HG02970 (cell line): ENCODE measurements at regions not wholly inside any gene's neighbourhood (a gene's known extent, or its start where the extent isn't known, plus 50 kb on each side); places are given as distances from the start of the nearest gene placed in this dataset.

Experiments
- ATAC-seq: cut with Tn5 transposase; IDR thresholded peaks from one replicate; pipeline ENCODE4 v1.9.1; 2021; ENCODE audit warnings: mild to moderate bottlenecking, moderate library complexity, moderate number of reproducible peaks; ENCODE audit not compliant: unreplicated experiment, low FRiP score

DNA sequence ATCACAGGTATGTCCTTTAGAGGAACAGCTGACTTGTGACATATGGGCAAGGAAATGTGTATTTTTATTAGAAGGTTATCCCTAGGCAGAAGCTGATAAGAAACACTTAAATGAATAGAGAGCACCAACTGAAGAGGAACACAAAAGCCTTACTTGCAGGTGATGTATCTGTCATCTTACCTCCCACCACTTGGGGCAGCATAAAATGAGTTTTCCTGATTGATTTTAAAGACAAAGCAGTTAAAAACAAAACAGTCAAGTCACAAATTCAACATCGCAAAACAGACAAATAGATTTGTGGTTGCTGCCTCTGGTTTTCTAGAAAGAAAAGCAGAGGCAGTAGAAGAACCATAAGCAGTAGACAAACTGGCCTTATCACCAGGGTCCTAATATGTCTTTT, 302.4 kb upstream of the ZNF462 start:
- ATAC-seq = no peak

DNA sequence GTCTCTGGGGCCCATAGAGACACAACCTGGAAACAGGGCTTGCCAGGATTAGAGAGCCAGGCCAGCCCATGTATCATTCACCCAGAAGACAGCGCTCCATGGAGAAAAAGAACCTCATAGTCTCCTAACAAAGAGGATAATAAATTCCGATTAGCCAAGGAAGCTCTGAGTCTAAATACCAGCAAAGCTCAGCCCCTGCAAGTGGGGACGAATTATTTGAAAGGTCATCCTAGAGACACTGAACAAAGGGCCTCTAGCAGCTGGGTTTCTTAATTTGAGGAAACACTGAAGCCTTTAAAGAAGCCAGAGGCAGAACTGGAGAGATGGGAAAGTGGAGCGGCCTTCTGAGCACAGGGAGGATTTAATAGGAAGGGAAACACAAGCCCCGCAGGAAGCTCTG, 287.1 kb upstream of the ZNF462 start:
- ATAC-seq = no peak

DNA sequence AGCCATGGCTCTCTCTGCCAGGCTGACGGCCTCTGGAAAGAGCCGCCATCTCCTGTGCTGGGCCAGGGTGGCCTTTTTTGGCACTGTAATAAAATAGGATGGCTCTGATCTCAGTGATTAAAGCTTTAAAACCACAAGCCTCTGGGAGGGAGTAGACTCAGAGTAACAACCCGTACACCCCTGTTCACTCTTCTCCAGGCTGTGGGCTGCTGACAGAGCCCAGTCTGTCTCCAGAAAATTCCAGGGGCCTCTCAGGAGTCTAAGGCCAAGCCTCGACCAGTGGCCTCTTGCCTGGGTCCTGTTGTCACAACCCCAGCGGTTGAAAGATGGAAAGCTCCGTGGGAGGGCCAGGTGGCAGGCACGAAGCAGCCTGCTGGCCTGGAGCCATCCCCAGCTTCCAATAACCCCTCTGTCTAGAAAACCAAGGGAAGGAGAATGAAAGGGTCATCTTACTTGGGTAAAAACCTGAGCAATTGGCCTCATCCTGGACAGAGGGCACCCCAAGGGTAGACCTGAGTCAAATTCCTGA, 286.7 kb upstream of the ZNF462 start:
- no peak for ATAC-seq

DNA sequence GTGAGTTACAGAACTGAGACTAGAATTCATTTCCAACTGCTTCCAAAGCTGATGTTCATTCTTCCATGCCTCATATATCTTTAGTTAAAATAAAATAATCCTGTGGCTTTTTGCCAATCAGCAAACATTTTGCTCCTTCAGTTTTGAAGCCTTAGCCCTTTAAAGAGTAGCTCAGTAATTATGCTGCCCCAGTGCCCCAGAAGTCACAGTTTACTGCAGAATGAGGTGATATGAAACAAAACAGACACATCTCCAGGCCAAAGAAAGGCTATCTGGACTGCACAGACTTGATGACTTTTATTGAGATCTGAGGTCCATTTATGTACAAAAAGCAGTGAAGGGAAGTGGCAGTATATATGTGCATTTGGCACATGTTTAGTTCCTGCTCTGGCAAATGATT, 285.8 kb upstream of the ZNF462 start:
- ATAC-seq = no peak

DNA sequence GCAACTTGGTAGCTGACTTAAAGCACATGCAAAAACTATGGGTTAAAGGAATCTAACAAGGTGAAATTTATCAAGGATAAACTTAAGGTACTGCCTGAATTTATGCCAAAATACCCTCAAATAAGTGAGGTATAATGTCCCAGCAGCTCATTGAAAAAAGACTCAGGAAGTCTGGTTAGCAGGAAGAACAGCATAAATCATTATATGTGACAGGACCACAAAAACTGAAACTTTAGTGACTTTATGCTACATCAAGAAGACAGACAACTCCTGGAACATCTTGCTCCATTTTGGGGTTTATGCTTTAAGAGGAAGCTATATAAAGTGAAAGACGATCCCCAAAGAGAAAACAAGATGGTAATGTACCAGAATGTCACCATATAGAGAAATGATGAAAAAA, 282.4 kb upstream of the ZNF462 start:
- ATAC-seq = no peak

DNA sequence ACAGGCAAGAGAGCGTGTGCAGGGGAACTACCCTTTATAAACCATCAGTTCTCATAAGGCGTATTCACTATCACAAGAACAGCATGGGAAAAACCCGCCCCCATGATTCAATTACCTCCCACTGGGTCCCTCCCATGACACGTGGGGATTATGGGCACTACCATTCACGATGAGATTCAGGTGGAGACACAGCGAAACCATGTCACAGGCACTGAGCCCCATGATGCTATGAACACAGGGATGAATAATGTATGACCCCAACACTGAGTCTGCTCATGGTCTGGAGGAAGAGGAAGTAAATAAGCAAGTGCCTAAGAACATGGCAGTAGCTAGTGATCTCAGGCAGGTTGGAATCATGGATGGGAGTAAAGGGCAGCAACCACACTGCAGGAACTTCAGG, 281.0 kb upstream of the ZNF462 start:
- no peak for ATAC-seq

DNA sequence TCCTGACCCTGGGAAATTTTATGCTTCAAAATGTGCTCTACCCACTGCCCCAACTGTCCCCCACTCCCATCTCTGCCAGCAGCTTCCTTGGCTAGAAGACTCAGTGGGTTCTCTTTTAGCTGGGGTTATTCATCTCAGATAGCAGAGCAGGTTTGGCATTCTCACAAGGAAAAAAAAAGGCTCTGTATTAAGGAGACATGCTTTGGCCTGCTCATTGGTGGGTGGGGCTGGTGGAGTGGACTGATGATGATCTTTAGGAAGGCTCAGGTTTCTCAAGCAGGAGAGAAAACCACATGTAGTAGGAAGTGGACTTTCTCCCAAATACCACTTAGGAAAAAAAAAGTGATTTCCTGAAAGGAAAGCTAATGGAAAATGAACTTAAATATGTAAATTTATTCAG, 279.2 kb upstream of the ZNF462 start:
- ATAC-seq = no peak

DNA sequence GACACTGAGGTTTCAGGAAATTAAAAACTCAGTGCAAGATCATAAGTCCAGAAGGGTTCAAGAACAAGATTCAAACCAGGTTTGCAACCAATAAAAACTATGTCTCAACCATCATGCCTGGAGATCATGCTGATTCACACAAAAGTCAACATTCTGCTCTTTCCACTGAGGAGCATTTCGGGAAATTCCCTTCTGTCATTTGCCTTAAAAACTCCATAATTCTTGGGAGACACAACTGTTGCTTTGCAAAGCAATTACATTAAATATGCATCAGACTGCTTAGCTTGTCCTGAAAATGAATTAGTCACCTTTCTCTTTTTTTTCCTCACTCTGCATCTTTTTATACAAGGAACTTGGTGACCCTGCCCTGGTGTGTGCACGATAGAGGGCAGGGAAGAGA, 275.9 kb upstream of the ZNF462 start:
- no peak for ATAC-seq

DNA sequence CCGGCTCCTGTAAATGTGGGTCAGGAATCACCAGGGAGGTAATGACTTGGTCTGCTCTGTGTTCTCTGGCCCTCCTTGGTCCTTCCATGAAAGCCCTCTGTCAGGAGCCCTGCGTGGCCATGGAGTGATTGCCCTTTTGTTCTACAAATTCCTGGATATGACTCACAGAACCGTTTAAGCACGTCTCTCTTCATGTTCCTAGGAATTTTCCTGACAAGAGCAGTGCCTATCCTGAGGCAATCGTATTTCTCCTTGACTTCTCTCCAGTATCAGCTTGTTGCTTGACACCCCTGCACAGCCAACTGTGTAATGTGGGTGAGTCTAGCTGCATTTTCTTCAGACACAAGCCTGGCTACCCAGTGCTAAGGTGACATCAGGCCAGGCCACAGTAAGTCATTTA, 274.3 kb upstream of the ZNF462 start:
- no peak for ATAC-seq

DNA sequence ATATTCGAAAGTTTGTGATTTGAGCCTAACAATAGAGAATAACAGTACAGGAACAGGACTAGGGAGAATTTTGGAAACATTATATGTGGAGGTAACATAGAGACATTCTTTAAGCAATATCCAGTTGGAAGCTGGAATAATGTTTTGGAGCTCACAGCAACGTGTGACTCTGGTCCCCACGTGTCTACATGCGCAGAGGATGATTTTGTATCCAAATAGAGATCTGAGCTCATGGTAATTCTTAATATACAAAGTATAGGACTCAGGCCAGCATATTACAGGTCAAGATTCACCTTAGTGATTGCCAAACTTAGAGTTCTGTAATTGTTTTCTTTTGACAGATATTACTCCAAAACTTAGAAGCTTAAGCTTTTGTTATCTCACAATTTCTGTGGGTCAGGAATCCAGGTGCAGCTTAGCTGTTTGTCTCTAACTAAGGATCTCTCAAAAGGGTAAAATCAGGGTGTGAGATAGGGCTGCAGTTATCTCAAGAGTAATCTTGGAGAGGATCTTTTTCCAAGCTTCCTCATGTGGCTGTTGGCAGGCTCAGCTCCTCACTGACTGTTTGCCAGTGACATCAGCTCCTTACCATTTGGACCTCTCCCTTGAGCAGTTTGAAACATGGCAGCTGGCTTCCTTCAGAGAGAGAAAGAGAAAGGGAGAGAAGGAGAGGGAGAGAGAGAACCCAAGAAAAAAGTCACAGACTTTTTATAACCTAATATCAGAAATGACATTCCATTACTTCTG, 272.0 kb upstream of the ZNF462 start:
- no peak for ATAC-seq

DNA sequence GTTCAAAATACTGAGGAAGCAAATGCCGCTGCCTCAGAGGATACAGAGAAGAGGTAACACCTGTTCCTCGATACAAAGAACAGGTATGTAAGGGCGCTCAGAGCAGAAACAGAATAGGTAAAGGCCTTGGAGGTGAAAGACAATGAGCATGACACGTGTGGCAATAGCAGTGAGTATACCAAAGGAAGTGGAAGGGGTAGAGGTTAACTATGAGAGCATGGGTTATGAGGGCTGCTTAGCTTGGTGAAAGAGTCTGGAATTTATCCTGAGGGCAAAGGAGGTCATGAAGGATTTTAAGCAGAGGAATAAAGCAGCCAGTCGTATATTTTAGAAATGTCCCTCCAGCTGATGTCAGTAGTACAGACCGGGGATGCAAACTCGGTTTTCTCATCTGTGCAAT, 269.8 kb upstream of the ZNF462 start:
- no peak for ATAC-seq

DNA sequence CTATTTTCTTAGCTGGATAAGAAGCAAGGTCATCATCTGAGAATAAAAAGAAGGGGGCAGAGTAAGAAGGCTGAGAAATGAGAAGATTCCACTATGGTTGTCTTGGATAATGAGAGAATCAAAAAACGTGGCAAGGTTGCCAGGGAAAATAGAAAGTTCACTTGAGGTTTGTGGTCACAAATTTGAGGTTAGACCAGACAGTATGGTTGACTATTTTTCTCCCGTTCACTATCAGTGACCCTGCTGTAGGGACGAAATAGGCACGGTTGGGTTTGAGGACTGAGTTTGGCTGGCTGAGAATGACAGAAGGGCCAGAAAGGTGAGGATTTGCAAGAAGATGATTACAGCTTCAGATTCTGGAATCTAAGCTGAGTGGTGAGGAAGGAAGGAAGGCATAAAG, 266.0 kb upstream of the ZNF462 start:
- no peak for ATAC-seq

DNA sequence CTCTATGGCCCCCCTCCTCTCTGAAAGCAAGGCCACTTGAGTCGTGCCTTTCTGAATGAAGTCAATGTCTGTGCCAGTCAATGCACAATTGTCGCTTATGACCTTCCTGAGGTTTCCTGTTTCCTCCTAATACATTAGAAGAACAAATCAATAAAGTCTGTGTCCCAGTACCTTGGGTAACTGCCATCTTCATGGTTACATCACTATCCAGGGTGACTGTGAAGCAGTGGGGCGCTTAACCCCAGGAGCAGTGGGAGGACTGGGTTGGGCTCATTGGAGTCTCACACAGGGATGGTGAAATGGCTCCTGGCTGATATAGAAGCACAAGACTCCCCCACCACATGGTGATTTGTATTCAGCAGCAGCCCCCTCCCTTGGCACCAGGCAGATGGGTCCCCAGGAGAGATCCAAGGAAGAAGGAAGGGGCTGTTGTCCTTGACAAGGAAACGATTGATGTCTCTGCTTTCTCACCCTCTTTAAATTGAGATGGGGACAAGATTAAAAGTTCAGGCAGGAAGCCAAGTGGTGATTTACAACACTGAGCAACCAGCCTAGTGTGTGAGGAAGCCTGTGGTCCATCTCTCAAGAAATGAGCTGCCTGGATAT, 261.9 kb upstream of the ZNF462 start:
- no peak for ATAC-seq

DNA sequence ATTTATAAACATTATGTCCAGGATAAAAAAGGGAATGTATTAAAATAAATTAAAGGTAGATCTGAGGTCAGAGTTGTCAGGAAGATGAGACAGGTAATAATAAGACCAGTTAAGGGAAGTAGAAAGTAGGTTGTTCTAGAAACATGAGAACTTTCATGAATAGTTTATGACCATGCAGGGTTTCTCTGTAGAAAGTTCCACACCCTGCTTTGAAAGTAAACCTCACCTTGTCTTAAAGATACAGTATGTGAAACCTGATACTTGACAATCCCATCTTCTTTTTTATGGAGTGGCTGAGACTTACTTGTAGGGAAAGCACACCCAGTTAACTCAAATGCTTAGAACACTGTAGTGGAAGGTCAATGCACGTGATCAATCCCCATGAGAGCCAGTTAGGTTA, 260.6 kb upstream of the ZNF462 start:
- no peak for ATAC-seq

DNA sequence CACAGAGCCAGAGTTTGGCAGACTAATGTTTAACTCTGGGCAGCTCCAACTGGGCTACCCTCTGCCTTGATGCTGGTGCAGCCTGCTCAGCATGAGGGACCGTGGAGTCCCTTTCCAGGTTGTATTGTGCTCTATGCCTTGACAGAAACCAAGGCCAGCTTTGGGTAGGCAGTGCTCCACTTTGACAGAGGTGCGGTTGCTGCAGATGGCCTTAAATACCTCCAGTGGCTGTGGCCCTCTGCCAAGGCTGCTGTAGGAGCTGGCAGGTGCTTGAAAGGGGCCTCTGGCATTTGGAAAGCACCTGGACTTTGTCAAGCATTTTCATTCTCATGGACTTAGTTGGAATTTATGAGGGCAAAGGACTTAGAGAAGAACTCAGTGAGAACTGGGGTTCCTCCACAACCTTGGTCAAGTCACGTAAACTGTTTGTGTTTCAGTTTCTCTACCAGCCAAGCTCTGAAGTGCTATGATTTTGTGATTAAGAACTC, 249.7 kb upstream of the ZNF462 start:
- no peak for ATAC-seq

DNA sequence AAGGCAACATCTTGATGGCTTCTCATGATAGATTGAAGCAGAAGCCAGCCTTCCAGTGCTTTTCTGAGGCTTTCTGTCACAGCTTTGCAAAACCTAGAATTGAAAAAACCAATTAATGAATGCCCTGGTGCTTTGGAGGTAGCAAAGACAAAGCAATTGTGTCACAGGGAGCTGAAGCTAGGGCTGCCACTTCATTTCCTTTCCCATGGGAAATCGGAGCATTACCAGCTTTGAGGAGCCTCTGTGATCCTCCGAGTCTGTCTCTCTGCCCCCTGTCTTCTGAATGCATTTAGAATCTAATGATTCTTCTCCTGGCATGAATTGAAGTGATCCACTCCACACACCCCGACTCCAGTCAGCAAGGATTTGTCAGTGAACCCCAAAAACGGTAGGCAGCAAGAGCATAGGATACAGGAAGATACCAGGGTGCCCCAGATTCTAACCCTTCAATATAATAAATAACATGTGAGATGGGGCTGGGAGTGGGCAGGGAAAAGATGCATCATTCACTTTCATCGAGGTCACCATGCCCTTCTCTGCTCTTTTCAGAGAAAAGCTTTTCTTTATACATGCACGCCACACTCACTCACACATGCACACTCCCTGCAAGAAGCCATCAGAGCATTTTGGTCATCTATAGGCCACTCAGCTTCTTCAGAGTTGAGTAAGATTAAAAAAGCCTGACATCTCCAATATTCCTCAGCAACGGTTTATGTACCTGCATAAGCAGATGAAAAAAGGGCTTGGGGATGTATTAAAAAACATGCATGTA, 247.7 kb upstream of the ZNF462 start:
- no peak for ATAC-seq

DNA sequence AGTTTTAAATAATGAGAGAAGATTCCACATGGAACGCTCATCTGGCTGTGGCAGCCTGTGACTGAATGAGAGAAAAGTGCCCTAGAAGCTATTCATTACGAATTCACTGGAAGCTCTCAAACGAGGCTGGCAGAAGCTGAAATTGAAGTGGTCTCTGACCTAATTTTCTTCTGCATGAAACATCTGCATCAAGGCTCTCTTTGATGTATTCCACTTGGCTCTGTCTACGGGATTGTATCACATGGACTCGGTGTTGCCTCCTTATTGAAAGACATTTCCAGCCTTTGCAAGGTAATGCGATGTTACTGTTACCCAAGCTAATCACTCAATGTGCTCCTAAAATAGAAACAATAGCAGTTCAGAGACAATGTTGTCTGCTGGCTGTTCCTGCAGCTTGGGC, 246.9 kb upstream of the ZNF462 start:
- ATAC-seq = no peak

DNA sequence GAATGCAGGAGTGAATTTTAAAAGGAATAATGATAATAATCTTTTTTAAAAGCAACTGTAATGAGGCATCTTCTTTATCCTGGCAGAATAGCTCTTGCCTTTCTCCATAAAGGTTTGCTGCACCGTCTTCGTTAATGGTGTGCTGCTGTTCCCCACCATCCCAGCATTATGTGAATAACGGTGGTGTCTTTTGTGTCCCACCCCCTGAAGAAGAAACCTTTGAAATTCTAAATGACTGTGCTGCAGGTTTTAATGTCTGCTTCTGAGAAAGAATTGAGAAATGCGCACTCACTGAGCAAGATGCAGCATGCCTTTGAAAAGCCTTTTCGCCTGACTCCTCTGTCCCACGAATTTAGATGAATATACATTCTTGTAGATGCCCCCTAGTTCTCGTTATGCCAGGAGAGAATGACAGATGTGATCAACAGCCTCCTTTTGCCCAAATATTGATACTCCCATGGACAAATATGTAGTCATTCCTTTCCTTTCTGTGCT, 246.1 kb upstream of the ZNF462 start:
- no peak for ATAC-seq

DNA sequence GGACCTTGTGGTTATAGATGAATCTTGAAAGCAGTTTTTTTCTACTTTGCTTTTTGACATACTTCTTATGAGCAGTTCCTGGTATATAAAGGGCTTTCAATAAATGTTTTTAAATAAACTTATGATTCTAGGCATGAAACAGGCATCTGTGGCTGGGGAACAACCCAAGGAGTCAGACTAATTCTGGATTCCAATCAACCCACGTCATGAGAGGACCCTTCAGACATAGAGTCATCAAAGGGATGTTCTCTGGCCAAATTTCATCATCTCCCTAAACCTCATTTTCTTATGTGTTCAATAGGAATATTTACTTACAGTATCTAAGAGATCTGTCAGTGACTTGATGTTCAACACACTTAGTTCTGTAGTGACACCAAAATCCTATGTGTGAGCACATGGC, 243.8 kb upstream of the ZNF462 start:
- no peak for ATAC-seq

DNA sequence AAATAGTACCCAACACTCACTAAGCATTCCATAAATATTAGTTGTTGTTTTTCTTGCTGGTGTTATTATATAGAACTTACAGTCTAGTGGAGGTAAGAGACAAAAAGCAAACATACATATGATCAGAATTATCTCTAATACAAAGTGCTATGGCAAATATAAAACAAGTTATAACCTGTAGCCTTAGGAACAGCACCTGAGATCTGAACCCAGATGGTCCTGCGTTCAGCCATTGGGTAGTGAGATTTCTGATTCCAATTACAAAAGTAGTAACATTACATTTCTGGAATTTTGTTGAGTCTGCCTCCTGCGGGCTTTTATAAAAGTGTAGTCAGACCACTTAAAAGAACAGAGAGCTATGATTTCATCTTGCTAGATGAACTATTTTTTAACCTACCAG, 242.9 kb upstream of the ZNF462 start:
- no peak for ATAC-seq

DNA sequence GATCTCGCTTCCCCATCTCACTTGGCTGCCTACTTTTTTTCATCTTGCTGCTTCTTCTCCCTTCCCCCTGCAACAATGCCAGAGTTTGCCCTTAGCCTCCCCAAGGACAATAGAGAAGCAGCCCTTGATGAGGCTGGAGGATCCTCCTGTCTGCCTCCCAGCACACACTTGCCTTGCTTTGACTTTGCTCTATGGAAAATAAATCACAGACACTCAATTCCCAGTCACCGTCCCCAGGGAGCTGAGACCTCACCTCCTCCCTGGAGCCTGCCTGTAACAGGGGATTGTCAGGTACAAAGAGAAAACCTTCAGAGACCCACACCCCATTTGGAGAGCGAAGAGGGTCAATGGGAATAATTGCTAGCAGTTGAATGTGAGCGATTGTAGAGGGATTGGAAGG, 242.1 kb upstream of the ZNF462 start:
- no peak for ATAC-seq
